ENCODE measurements at regions not wholly inside any gene's neighbourhood (a gene's known extent, or its start where the extent isn't known, plus 50 kb on each side); places are given as distances from the start of the nearest gene placed in this dataset.
"Not testable (repeated sequence)": the region's sequence is repeated elsewhere in the genome, so short reads cannot be mapped to it uniquely, and the experiment has no call there.

DNA sequence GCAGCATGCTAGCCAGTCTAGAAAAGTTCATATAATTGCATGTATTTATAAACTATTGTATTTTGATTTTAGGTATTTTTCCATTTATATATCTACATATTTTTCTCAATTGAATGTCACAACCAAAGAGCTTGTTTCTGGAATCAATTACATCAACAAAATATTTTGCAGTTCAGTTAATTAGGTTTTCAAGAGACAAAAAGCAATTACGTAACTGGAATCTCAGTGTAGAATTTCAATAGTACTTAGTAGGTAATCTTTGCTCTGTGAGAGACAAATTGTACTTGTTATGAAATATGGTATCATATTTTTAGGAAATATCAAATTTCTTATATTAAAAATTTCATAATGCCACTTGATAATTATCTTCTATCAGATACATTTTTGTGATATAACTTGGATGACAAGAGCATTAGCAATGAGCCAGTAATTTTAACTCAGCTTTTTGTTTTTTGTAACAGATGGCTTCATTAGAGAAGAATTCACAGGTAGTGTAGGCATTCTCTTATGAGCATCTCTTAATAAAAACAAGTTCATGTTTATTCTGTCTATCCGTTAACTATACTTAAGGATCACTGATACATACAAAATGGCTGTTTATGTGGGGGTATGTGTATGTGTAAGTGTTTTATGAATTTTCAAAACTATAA is 774.7 kb downstream of the C12orf50 start:
- no peak for DNase-seq (ENCODE audit: low spot score)

DNA sequence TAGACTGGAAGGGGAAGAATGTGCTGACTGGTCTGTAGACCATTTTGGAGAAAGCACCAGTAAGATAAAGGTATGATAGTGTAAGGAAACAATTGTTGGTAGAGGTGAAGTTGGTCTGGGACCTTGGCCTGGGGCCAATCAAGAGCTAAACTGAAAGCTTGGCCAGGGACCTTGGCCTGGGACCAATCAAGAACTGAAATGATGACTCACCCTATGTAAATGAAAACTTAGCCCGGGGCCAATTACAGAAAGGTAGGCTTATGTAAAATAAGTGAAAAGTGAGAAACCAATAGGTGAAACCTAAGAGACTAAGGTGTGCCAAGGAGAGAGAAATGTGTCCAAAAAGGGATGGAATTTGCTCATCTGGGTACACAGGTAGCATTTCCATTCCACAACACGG is 776.0 kb downstream of the C12orf50 start:
- DNase-seq (ENCODE audit: low spot score) = no peak

DNA sequence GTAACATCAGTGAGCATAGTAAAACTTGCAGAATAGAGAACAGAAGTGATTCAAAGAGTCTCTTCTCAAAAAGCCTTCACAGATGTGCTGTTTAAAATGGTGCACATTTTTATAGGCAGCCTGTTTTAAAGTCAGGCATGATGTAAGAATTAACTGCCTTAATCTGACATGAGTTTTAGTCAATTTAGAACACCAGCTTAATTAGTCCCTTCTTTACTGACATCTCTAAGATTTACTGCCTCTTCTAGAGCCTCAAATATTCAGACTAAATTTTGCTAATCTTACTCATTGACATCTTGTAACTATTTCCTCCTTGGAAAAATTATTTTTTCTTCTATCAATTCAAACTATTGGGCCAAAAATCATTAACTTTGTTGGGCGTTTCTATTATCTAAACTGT is 782.5 kb downstream of the C12orf50 start:
- DNase-seq (ENCODE audit: low spot score) = no peak

DNA sequence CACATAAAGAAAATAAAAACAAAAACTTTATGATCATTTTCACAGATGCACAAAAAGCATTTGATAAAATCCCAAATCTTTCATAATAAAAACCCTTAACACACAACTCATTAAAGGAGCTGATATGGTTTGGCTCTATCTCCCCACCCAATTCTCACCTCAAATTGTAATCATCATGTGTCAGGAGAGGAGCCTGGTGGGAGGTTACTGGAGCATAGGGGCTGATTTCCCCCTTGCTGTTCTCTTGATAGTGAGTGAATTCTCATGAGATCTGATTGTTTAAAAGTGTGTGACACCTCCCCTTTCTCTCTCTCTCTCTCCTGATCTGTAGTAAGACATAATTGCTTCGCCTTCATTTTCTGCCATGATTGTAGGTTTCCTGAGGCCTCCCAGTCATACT is 790.7 kb downstream of the C12orf50 start:
- DNase-seq (ENCODE audit: low spot score) = no peak

DNA sequence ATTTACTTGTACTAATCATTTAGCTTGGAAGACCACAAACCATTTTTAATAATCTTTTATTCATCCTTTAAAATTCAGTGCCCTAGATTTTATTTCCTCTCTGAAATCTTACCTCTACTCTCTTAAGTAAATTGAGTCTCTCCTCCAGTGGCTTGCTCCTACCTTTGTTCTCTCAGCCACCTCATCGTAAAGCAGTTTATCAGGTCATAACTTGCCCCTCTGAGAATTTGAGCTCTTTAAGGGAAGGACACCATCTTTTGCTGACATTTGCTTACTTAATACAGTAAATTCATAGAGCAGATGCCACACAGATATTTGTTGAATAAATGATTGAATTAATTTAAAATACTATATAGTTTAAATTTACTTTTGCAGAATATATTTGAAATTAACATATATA is 794.3 kb downstream of the C12orf50 start:
- DNase-seq (ENCODE audit: low spot score) = no peak

DNA sequence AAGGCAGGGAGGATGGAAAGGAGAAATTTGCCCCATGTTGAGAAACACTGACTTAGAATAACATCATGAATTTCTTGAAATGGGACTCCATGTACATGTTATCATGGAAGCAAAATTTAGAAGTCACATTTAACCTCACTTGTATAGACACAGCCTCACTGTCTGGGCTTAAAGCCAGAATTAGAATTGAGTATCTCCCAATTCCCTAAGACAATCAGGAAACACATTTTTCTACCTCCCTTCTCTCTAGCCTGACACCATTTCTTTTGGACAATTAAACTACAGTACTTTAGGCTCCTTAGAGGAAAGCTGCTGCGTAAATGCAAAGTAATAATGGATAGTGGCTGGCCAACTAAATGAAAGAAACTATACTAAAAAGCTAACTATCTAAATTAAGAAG is 795.5 kb downstream of the C12orf50 start:
- DNase-seq (ENCODE audit: low spot score) = no peak

DNA sequence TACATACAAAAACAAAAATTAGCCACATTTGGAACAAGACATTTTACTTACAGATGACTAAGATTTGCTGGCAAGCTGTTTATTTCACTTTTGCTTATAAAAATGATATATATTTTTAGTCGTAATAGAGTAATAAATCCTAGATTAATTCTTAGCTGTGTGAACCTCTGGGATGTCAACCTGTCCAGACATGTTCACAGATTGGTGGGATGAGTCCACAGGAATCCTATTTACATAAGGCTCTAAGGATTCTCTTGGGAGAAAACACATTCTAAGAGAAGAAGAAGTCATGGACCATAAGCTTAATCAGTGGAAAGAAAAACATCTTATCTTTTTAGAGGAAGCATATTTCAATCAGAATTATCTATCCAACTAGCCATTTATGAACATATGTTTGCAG is 797.4 kb downstream of the C12orf50 start:
- DNase-seq (ENCODE audit: low spot score) = no peak

DNA sequence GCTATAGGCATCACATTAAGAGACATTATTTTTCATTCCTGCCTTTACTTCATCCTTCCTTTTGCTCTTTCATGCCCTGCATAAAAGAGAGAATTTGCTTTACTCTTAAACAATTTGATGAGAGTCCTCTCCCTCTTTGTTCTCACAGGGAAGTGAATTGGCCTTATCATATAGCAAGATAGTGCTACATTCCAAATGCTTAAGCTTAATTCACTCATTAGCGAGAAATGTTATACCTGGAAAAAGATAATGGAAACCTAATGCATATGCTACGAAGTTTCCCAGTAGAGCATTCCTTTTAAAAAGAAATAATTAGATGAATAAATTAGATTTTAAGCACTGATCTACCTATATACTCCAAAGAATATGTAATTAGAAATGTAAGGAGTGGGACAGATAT is 798.8 kb downstream of the C12orf50 start:
- no peak for DNase-seq (ENCODE audit: low spot score)

DNA sequence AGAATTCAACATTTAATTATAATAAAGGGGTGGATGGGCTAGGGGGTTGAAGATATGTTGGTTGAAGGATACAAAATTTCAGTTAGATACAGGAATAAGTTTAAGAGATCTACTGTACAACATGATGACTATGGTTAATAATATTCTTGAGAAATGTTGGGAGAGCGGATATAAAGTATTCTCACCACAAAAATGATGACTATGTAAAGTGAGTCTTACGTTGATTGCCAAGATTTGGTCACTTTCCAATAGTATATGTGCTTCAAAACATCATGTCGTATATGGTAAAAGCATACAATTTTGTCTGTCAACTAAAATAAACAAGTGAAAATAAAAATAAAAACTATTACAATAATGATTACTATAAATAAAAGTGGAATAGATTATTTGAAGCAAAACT is 802.0 kb downstream of the C12orf50 start:
- DNase-seq (ENCODE audit: low spot score) = no peak

DNA sequence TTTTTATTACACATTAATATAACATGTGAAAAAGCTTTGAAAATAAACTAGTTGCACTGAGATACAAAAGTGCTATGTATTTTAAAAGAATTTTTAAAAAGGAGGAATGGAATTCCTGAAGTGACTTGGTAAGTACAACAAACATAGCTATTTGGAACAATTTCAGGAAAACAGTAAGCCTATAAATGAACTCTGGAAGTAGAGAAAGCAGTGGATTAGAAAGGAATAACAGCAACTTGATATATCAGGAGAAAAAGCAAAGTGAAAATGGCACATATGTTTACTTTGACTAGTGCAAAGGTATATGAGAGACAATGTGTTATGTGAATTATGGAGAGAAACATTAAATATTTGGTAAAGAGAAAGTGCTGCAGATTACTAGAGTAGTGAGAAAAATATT is 811.7 kb downstream of the C12orf50 start:
- no peak for DNase-seq (ENCODE audit: low spot score)

DNA sequence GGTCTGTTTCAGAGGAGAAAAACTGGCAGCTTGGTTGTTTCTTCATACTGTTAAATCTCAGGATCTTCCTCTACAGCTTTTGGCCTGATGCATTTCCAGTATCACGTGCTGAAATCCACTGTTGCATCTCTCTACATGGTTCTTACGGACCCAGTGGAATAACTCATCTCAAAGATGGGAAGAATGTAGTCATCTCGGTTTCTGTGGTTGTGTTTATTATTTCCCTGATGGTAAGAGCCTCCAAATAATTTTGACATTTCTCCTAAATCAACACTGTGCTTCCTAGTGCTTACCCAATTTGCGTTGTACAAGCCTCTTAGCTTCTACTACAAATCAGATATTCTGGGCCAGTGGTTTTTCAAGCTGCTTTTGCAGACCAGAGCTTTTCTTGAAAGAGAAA is 812.8 kb downstream of the C12orf50 start:
- DNase-seq (ENCODE audit: low spot score) = no peak

DNA sequence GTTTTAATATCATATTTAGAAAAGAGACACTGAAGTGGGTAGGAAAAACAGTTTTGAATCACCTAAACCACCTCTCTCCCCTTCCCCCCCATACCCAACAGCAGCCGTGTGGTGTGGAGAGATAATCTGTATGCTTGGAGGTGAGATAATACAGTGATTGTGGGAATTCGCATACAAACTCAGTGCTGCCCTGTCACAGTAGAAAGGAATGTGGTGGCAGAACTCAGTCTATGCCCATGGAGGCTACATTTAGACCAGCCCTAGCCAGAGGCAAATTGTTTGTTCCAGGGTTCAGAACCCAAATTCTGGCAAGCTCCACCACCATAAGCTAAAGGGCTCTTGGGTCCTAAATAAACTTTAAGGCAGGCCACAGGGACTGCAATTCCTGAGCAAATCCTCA is 827.0 kb downstream of the C12orf50 start:
- DNase-seq (ENCODE audit: low spot score) = no peak

DNA sequence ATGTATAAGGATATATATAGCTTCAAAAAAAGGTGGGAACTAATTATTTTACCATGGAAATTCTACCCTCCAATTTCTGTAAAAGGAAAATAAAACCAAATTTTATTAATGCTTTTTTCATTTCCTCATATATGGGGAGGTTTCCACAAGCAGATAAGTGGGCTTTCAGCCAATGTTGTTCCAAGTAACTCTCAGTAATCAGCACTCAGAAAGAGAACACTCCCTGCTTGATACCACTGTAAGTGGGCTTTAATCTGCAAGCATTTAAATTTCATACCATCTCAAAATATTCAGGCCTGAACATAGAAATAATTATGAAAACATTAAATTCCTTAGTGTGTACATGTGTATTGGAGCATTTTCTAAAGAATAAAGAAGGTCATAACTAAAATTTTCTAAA is 827.6 kb downstream of the C12orf50 start:
- no peak for DNase-seq (ENCODE audit: low spot score)

DNA sequence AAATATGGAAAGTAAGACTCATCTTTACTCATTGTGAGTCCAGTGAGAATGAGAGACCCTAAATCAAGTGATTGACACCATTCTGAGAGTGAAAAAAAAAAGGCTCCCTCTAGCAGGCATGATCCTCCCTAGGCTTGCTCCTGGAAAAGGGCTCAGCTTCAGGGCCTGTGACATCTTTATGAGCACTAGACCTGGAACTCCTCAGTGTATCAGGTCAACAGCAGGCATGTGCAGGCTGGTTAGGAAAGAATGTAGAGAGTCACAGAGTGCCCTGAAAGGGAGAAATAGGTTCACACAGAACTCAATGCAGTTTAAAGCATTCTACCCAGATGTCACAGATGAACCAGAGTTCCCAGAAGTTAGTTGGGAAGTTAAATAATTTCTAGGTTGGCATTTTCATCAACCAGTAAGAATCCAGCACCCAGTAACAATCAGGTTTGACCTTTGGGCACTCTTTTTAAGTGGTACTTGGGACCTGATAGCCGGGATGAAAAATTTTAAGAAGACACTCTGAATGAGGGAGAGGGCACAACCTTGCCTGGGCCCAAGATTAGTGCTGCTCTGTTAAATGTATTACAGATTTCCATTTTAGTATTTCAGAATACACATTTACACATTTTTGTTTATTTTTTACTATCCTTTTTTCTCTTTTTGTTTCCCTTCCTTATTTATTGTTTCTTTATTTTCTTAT is 828.8 kb downstream of the C12orf50 start:
- DNase-seq (ENCODE audit: low spot score) = no peak

DNA sequence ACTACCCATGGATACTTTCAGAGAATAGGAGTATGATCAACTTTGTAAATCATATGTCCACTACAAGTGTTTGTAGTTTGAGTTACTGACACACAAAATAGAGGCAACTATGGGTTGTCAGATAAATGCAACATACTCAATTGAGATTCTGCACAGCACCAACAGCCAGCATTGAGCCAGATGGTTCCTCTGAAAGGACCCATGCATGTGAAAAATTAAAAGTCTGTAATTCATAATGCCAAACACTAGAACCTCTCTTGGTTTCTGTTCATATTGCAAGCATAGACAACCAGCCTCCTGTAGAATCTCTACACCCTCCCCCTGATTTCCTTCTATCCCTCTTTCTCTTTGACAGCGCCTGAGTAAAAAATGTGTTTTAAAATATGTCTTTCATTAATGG is 831.0 kb downstream of the C12orf50 start:
- DNase-seq (ENCODE audit: low spot score) = no peak

DNA sequence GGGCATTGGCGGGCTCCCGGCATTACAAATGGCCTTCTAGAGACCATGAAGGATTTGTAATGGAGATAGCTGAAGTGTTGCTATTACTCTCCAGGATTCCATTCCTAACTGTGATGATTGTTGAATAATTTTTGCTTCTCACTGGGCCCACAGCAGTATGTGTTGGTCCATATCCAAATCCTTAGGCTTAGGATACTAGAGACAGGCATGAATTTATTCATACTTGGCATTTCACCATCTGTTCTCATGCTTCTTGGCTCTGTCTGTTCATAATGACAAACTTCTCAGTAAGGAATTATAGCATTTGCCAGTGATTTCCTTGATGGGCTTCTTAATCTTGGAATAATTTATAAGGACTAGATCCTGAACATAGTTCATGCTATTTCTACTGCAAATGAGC is 832.9 kb downstream of the C12orf50 start:
- no peak for DNase-seq (ENCODE audit: low spot score)

DNA sequence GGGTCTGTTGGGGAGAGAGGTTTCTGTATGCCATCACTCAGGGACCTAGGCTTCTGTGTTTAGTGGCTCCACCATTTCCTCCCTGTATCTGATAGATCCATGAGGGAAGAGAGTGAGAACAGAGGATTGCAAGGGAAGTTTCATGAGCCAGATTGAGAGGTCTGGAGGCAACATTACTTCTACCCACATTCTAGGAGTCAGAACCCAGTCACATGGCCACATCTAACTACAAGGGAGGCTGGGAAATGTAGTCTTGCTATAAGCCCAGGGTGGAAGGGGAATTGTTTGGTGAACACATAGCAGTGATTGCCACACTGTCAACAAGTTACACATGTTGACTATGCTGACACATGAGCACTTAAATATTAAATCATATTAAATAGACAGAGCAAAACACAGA is 834.8 kb downstream of the C12orf50 start:
- not testable (repeated sequence) for DNase-seq (ENCODE audit: low spot score)

DNA sequence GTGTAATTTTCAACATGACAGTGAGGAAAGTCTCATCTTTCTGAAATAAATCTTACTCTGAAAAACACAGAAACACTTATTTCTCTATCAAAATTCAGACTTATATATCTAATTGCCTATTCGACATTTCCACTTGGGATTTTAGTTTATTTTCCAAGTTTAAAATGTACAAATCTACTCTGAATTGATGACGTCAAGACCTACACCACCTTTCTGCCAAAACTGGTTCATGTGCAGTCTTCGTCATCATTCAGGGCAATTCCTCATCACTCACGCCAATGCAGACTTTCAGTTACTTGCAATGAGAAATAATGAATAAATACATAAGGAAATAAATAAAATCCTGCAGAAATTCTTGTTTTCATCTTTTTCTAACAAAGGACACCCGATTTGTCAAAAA is 843.8 kb downstream of the C12orf50 start:
- DNase-seq (ENCODE audit: low spot score) = no peak

DNA sequence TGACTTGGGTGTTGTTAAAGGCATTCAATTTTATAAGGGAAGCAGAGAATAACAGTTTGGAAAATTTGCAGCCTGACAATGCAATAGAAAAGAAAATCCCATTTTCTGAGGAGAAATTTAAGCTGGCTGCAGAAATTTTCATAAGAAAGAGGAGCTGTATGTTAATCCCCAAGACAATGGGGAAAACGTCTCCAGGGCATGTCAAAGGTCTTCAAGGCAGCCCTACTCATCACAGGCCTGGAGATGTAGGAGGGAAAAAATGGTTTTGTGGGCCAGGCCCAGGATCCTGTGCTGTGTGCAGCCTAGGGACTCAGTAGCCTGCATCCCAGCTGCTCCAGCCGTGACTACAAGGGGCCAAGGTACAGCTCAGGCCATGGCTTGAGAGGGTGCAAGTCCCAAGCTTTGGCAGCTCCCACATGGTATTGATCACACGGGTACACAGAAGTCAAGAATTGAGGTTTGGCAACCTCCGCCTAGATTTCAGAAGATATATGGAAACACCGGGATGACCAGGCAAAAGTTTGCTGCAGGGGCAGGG is 846.4 kb downstream of the C12orf50 start:
- DNase-seq (ENCODE audit: low spot score) = no peak

DNA sequence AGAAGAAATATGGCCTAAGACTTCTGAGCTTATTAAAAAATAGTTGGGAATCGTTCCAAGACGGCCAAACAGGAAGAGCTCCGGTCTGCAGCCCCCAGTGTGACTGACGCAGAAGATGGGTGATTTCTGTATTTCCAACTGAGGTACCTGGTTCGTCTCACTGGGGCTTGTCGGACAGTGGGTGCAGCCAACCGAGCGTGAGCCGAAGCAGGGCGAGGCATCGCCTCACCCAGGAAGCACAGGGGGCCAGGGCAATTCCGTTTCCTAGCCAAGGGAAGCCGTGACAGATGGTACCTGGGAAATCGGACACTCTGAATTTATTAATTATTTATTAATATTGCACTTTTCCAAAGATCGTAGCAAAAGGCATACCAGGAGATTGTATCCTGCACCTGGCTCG is 857.8 kb downstream of the C12orf50 start:
- no peak for DNase-seq (ENCODE audit: low spot score)

DNA sequence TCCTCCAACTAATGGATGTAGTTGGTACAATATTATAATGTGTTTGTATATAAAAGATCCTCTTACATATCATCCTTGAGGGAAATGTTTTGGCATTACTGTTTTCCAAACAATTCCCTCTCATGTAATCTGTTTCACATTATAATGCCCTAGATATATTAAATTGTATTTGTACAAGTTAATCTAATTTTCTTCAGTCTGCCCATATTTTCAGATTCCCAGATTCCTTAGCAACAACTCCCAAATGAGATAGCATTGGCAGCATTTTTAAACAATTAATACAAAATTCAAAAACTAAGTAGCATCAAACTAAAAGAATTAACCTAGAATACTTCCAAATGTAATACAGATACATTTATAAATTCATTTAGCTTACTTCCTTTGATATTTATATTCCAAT is 860.2 kb downstream of the C12orf50 start:
- DNase-seq (ENCODE audit: low spot score) = no peak

DNA sequence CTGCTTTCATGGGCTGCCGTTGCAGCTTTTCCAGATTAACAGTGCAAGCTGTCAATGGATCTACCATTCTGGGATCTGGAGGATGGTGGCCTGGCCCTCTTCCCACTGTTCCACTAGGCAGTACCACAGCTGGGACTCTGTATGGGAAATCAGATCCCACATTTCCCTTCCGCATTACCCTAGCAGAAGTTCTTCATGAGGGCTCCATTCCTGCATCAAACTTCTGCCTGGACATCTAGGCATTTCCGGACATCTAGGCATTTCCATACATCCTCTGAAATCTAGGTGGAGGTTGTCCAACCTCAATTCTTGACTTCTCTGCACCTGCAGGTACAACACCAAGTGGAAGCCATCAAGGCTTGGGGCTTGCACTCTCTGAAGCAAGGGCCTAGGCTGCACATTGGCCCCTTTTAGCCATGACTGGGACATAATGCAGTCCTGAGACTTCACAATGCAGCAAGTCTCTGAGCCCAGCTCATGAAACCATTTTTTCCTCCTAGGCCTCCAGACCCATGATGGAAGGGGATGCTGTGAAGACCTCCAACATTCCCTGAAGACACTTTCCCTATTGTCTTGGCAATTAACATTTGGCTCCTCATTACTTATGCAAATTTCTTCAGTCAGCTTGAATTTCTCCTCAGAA is 863.3 kb downstream of the C12orf50 start:
- no peak for DNase-seq (ENCODE audit: low spot score)

DNA sequence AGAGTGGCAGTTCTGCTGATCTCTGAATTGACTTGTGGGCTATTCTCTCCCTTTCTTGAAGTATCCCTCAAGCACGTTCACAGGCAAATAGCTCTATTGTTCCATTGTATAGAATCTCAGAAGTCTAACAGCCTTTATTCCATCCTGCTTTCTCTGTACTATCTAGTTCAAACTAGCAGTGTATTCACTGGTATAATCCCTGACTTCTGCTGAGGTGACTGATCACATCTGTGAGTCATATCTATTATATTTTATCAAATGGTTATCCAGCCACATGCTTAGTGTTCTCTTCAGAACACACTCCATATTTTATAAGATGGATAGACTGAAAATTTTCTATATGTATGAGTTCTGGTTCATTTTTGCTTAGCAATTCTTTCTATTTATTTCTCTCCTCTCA is 866.1 kb downstream of the C12orf50 start:
- DNase-seq (ENCODE audit: low spot score) = no peak

Data from putamen (tissue), 1 donor.